Ramos (cell line): ENCODE measurements at regions not wholly inside any gene's neighbourhood (a gene's known extent, or its start where the extent isn't known, plus 50 kb on each side); places are given as distances from the start of the nearest gene placed in this dataset.

ENCODE experiments used
- in situ Hi-C: fragments of 300-500 bp; cut with MboI; formaldehyde crosslinking; loops from one replicate; pipeline ENCODE4 v1.14.3; 2022; ENCODE audit warnings: low sequenced_read_pairs; ENCODE audit not compliant: unreplicated experiment

- in situ Hi-C loops, result no loop called here
These were observed 141.9 kb upstream of the LGALSL start for GRCh38 chr2:64311948-64312621.

GRCh38 chr2:64312622-64313397, 141.2 kb upstream of the LGALSL start:
- in situ Hi-C loops, result no loop called here

GRCh38 chr2:64313398-64313723, 140.6 kb upstream of the LGALSL start:
- in situ Hi-C loops, result no loop called here

- in situ Hi-C loops, result no loop called here
These were observed 138.5 kb upstream of the LGALSL start for GRCh38 chr2:64315291-64315960.

- in situ Hi-C loops, result no loop called here
These were observed 136.1 kb upstream of the LGALSL start for GRCh38 chr2:64317707-64318475.

- in situ Hi-C loops, result no loop called here
These were observed 135.6 kb upstream of the LGALSL start for GRCh38 chr2:64318476-64318748.

- in situ Hi-C loops, result loop anchor here (10.0 kb wide), 1 partner anchor 175 kb away; the partner anchor contains the start of gene PELI1
These were observed 134.1 kb upstream of the LGALSL start for GRCh38 chr2:64319896-64320295.

- in situ Hi-C loops, result loop anchor here (10.0 kb wide), 1 partner anchor 178 kb away; the partner anchor contains the start of gene PELI1
These were observed 131.5 kb upstream of the LGALSL start for GRCh38 chr2:64322433-64322832.

GRCh38 chr2:64323197-64323596, 130.8 kb upstream of the LGALSL start:
- in situ Hi-C loops, result loop anchor here (10.0 kb wide), 1 partner anchor 178 kb away; the partner anchor contains the start of gene PELI1

- in situ Hi-C loops, result loop anchor here (5.0 to 25.0 kb wide), 4 partner anchors 180 to 1262 kb away; partner anchors contain the start of gene PELI1
These were observed 129.1 kb upstream of the LGALSL start for GRCh38 chr2:64324746-64325410.

GRCh38 chr2:64325477-64325851, 128.5 kb upstream of the LGALSL start:
- in situ Hi-C loops, result loop anchor here (5.0 to 25.0 kb wide), 4 partner anchors 181 to 1262 kb away; partner anchors contain the start of gene PELI1

- in situ Hi-C loops, result loop anchor here (5.0 to 25.0 kb wide), 4 partner anchors 181 to 1261 kb away; partner anchors contain the start of gene PELI1
These were observed 127.9 kb upstream of the LGALSL start for GRCh38 chr2:64325852-64326577.

- in situ Hi-C loops, result loop anchor here (5.0 to 25.0 kb wide), 4 partner anchors 182 to 1261 kb away; partner anchors contain the start of gene PELI1
These were observed 127.3 kb upstream of the LGALSL start for GRCh38 chr2:64326578-64327050.

GRCh38 chr2:64327129-64327509, 126.8 kb upstream of the LGALSL start:
- in situ Hi-C loops, result loop anchor here (5.0 to 25.0 kb wide), 4 partner anchors 182 to 1260 kb away; partner anchors contain the start of gene PELI1

- in situ Hi-C loops, result loop anchor here (5.0 to 25.0 kb wide), 4 partner anchors 183 to 1260 kb away; partner anchors contain the start of gene PELI1
These were observed 126.2 kb upstream of the LGALSL start for GRCh38 chr2:64327510-64328414.

GRCh38 chr2:64328415-64328722, 125.6 kb upstream of the LGALSL start:
- in situ Hi-C loops, result loop anchor here (5.0 to 25.0 kb wide), 4 partner anchors 184 to 1259 kb away; partner anchors contain the start of gene PELI1

GRCh38 chr2:64328756-64329155, 125.2 kb upstream of the LGALSL start:
- in situ Hi-C loops, result loop anchor here (5.0 to 25.0 kb wide), 4 partner anchors 184 to 1259 kb away; partner anchors contain the start of gene PELI1

- in situ Hi-C loops, result loop anchor here (5.0 to 25.0 kb wide), 6 partner anchors 157 to 1257 kb away; partner anchors contain the start of gene PELI1
These were observed 124.1 kb upstream of the LGALSL start for GRCh38 chr2:64329848-64330247.
